RWPE2 (cell line): ENCODE measurements at regions not wholly inside any gene's neighbourhood (a gene's known extent, or its start where the extent isn't known, plus 50 kb on each side); places are given as distances from the start of the nearest gene placed in this dataset.

Experiments
- ATAC-seq: fragments of 200-7000 bp; cut with Tn5 transposase; 3 replicates; pipeline ENCODE4 v1.9.1; 2021; ENCODE audit warnings: low read depth
- DNase-seq: peaks from one replicate; pipeline ENCODE4 v3.0.0-alpha.2; 2020; ENCODE audit warnings: low spot score
- H3K27ac ChIP-seq: fragments of 450-650 bp; 2 replicates; pipeline ENCODE4 v1.5.1; 2017; ENCODE audit warnings: mild to moderate bottlenecking; ENCODE audit not compliant: poor library complexity, severe bottlenecking
- H3K27me3 ChIP-seq: fragments of 250-450 bp; sonication (Bioruptor Pico); 2 replicates; pipeline ENCODE4 v1.5.1; 2021; ENCODE audit warnings: mild to moderate bottlenecking, moderate library complexity; ENCODE audit not compliant: insufficient read depth, poor library complexity, severe bottlenecking
- H3K36me3 ChIP-seq: fragments of 250-450 bp; sonication (Bioruptor Pico); 2 replicates; pipeline ENCODE4 v1.5.1; 2020; ENCODE audit warnings: low read depth, mild to moderate bottlenecking, moderate library complexity
- H3K4me1 ChIP-seq: fragments of 250-450 bp; sonication (Bioruptor Pico); 2 replicates; pipeline ENCODE4 v1.5.1; 2021; ENCODE audit warnings: mild to moderate bottlenecking, moderate library complexity; ENCODE audit not compliant: insufficient read depth, poor library complexity, severe bottlenecking
- H3K4me3 ChIP-seq: fragments of 250-450 bp; sonication (Bioruptor Pico); 2 replicates; pipeline ENCODE4 v1.5.1; 2021; ENCODE audit warnings: mild to moderate bottlenecking, moderate library complexity; ENCODE audit not compliant: severe bottlenecking
- H3K9me3 ChIP-seq: fragments of 250-450 bp; sonication (Bioruptor Pico); 2 replicates; pipeline ENCODE4 v1.5.1; 2021; ENCODE audit warnings: mild to moderate bottlenecking, moderate library complexity; ENCODE audit not compliant: severe bottlenecking
- CTCF ChIP-seq: fragments of 450-650 bp; IDR thresholded peaks from one replicate; pipeline ENCODE4 v1.5.1; 2017; ENCODE audit warnings: mild to moderate bottlenecking, moderate library complexity; ENCODE audit not compliant: poor library complexity, severe bottlenecking

- Histone ChIP-seq H3K4me3 (no peak overlapping the region), H3K27ac (no peak overlapping the region), H3K4me1 (no peaks in the 10 kb centered on the region), H3K9me3 (no peaks in the 10 kb centered on the region), H3K36me3 (no peaks in the 10 kb centered on the region), H3K27me3 (no peaks in the 10 kb centered on the region)
- TF ChIP-seq CTCF, result no peak
- DNase-seq (no peak), ATAC-seq (no peak)
These were observed 58.6 kb upstream of the SHISA6 start for GRCh38 chr17:11182430-11182829.

GRCh38 chr17:11178581-11178980, 62.4 kb upstream of the SHISA6 start:
- DNase-seq (no peak), ATAC-seq (no peak)
- H3K36me3 ChIP-seq, result no peaks in the 10 kb centered on the region
- no peaks in the 10 kb centered on the region for H3K9me3 ChIP-seq
- no peak overlapping the region for H3K4me3 ChIP-seq
- no peaks in the 10 kb centered on the region for H3K4me1 ChIP-seq
- no peak for TF ChIP-seq CTCF
- no peak overlapping the region for H3K27ac ChIP-seq
- no peaks in the 10 kb centered on the region for H3K27me3 ChIP-seq

GRCh38 chr17:11177340-11177739, 63.7 kb upstream of the SHISA6 start:
- H3K4me1 ChIP-seq, result no peaks in the 10 kb centered on the region
- no peak for ATAC-seq
- no peak for DNase-seq
- no peak overlapping the region for H3K4me3 ChIP-seq
- no peak for TF ChIP-seq CTCF
- no peaks in the 10 kb centered on the region for H3K36me3 ChIP-seq
- no peaks in the 10 kb centered on the region for H3K27me3 ChIP-seq
- H3K27ac ChIP-seq, result no peak overlapping the region
- no peaks in the 10 kb centered on the region for H3K9me3 ChIP-seq

GRCh38 chr17:11176549-11176948, 64.5 kb upstream of the SHISA6 start:
- no peak overlapping the region for H3K27ac ChIP-seq
- H3K4me1 ChIP-seq, result no peaks in the 10 kb centered on the region
- no peak overlapping the region for H3K4me3 ChIP-seq
- DNase-seq (no peak), ATAC-seq (no peak)
- no peak for TF ChIP-seq CTCF
- no peaks in the 10 kb centered on the region for H3K27me3 ChIP-seq
- H3K9me3 ChIP-seq, result no peaks in the 10 kb centered on the region
- no peaks in the 10 kb centered on the region for H3K36me3 ChIP-seq

- Histone ChIP-seq H3K4me1 (no peaks in the 10 kb centered on the region), H3K27me3 (no peaks in the 10 kb centered on the region), H3K36me3 (no peaks in the 10 kb centered on the region), H3K9me3 (no peaks in the 10 kb centered on the region), H3K4me3 (no peak overlapping the region), H3K27ac (no peak overlapping the region)
- TF ChIP-seq CTCF, result no peak
- DNase-seq, result no peak
- no peak for ATAC-seq
These were observed 70.1 kb upstream of the SHISA6 start for GRCh38 chr17:11170881-11171280.
